Psoas muscle (tissue), 7 donors: ENCODE measurements at regions not wholly inside any gene's neighbourhood (a gene's known extent, or its start where the extent isn't known, plus 50 kb on each side); places are given as distances from the start of the nearest gene placed in this dataset.

ENCODE experiments used
- ATAC-seq, 4 donors: fragments of 200-7000 bp; cut with Tn5 transposase; one replicate each; pipeline ENCODE4 v1.9.1; 2020; ENCODE audit warnings: moderate library complexity in 3 of 4, mild to moderate bottlenecking in 2 of 4
- DNase-seq, 2 donors: peaks; one replicate each; pipeline ENCODE4 v3.0.0-alpha.2; 2020
- H3K27ac ChIP-seq: fragments of 200-600 bp; one replicate; pipeline ENCODE4 v1.8.0; 2022
- H3K27me3 ChIP-seq, 3 donors: fragments of 200-600 bp in 1 of 3; one replicate each; pipeline versions ENCODE4 v1.6.1 to v1.8.0; 2013 to 2022; ENCODE audit warnings: low read length in 2 of 3, mild to moderate bottlenecking in 2 of 3, moderate library complexity in 1 of 3; ENCODE audit not compliant: insufficient read depth in 3 of 3
- H3K36me3 ChIP-seq, 2 donors: fragments of 200-600 bp in 1 of 2; one replicate each; pipeline versions ENCODE4 v1.6.1 to v1.8.0; 2013 to 2022; ENCODE audit warnings: low read depth in 1 of 2, mild to moderate bottlenecking in 1 of 2, moderate library complexity in 1 of 2; ENCODE audit not compliant: insufficient read depth in 1 of 2
- H3K4me1 ChIP-seq: fragments of 200-600 bp; one replicate; pipeline ENCODE4 v1.8.0; 2022
- H3K4me3 ChIP-seq: fragments of 200-600 bp; one replicate; pipeline ENCODE4 v1.8.0; 2022; ENCODE audit warnings: mild to moderate bottlenecking
- H3K9me3 ChIP-seq: fragments of 200-600 bp; one replicate; pipeline ENCODE4 v1.8.0; 2022
- WGBS, 3 donors: extraction: QIAGEN DNeasy Blood & Tissue Kit; methylation state at CpG; one replicate each; pipeline versions ENCODE4 v1.1.6 to v1.1.7; 2013; 5-methylcytosine and 5-hydroxymethylcytosine counted together
- intact Hi-C, 2 donors: fragments of 100-400 bp; cut with DNase I; formaldehyde crosslinking; loops; one replicate each; pipeline versions ENCODE4 v1.11.0 to v1.14.2; 2022
- TF ChIP-seq, protein P1 (sequence below): fragments of 200-600 bp; IDR thresholded peaks from one replicate; pipeline ENCODE4 v1.8.0; 2022; ENCODE audit warnings: antibody characterized with exemption
- donor health status: healthy with polysubstance abuse.
- donor health status: DM: no; HTN: no; CAD: no; lungs with moderate emphysema.
- donor health status: Bipolar disorder and iron deficiency.
- donor health status: healthy.
- donor health status: DM: yes; HTN: yes; CAD: no.
- donor health status: DM: no; HTN: no; CAD: no.
- donor health status: DM: yes; HTN: yes; CAD: no.

GRCh38 chr17:70352834-70353233 lies 183.5 kb downstream of the KCNJ2 start:
- Histone ChIP-seq H3K27ac (no peak overlapping the region), H3K4me3 (no peak overlapping the region), H3K36me3 (no peaks in the 10 kb centered on the region), H3K9me3 (no peaks in the 10 kb centered on the region), H3K4me1 (no peaks in the 10 kb centered on the region), H3K27me3 (no peaks in the 10 kb centered on the region)
- intact Hi-C loops: no loop called here
- no peak for DNase-seq
- WGBS, 3 donors: 90 to 94% (median 93%) methylated on average over 3 of the region's 3 CpGs
- TF ChIP-seq, protein P1, sequence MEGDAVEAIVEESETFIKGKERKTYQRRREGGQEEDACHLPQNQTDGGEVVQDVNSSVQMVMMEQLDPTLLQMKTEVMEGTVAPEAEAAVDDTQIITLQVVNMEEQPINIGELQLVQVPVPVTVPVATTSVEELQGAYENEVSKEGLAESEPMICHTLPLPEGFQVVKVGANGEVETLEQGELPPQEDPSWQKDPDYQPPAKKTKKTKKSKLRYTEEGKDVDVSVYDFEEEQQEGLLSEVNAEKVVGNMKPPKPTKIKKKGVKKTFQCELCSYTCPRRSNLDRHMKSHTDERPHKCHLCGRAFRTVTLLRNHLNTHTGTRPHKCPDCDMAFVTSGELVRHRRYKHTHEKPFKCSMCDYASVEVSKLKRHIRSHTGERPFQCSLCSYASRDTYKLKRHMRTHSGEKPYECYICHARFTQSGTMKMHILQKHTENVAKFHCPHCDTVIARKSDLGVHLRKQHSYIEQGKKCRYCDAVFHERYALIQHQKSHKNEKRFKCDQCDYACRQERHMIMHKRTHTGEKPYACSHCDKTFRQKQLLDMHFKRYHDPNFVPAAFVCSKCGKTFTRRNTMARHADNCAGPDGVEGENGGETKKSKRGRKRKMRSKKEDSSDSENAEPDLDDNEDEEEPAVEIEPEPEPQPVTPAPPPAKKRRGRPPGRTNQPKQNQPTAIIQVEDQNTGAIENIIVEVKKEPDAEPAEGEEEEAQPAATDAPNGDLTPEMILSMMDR: no peak
- ATAC-seq: no peak

GRCh38 chr17:70353408-70354092 lies 184.2 kb downstream of the KCNJ2 start:
- DNase-seq (no peak), ATAC-seq (no peak)
- 81 to 85% (median 84%) methylated on average over 2 of the region's 2 CpGs for WGBS, 3 donors
- Histone ChIP-seq H3K4me1 (no peaks in the 10 kb centered on the region), H3K4me3 (no peak overlapping the region), H3K36me3 (no peaks in the 10 kb centered on the region), H3K27ac (no peak overlapping the region), H3K9me3 (no peaks in the 10 kb centered on the region), H3K27me3 (no peaks in the 10 kb centered on the region)
- TF ChIP-seq, protein P1: no peak
- intact Hi-C loops: no loop called here

DNA sequence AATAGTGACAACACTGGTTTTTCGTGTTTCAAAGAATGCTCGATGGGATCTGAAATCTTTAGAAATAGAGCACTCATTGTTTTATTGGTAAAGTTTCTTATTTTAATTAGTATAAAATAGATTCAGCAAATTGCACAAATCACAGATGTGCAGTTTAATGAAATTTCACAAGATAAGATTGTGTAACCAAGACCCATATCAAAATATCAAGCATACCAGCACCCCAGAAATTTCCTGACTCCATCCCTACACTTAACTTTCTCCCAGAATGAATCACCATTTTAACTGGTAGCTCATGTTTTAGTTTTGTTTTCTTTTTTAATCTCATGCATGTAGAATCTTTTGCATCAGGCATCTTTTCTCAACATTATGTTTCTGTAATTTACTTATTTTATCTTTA lies 185.9 kb downstream of the KCNJ2 start:
- Histone ChIP-seq H3K4me3 (no peak overlapping the region), H3K27ac (no peak overlapping the region), H3K4me1 (no peaks in the 10 kb centered on the region), H3K9me3 (no peaks in the 10 kb centered on the region), H3K27me3 (no peaks in the 10 kb centered on the region), H3K36me3 (no peaks in the 10 kb centered on the region)
- TF ChIP-seq, protein P1: no peak
- 78 to 90% (median 84%) methylated on average over 2 of the region's 2 CpGs for WGBS, 3 donors
- ATAC-seq (no peak), DNase-seq (no peak)
- intact Hi-C loops: no loop called here

- TF ChIP-seq, protein P1: no peak
- H3K27ac ChIP-seq: no peak overlapping the region
- no peaks in the 10 kb centered on the region for H3K9me3 ChIP-seq
- DNase-seq (no peak), ATAC-seq (no peak)
- intact Hi-C loops: no loop called here
- H3K36me3 ChIP-seq: no peaks in the 10 kb centered on the region
- no peak overlapping the region for H3K4me3 ChIP-seq
- H3K27me3 ChIP-seq: no peaks in the 10 kb centered on the region
- no peaks in the 10 kb centered on the region for H3K4me1 ChIP-seq
- 89 to 95% (median 90%) methylated on average over 5 of the region's 5 CpGs for WGBS, 3 donors
Measured at GRCh38 chr17:70357190-70357589, 187.9 kb downstream of the KCNJ2 start.

DNA sequence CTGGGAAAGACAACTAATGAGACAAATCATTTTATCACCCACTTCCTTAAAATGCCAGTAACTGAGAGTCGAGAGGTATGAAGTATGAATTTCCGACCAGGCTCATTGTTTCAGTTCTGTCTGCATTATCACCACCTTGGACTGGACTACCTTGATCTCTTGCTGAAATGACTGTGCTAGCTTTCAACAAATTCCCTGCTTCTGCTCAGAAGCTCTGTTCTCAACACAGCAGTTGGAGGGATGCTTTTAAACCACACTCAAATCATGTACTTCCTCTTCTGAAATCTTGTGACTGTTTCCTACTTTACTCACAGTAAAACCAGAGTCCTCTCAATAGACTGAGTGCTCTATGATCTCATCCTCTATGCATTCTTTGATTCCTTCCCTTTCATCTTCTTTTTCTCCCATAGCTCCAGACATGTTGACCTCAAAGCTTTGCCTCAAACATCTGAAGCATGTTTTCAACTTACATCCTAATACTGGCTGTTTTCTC lies 195.8 kb downstream of the KCNJ2 start:
- DNase-seq (no peak), ATAC-seq (no peak)
- Histone ChIP-seq H3K27ac (no peak overlapping the region), H3K27me3 (no peaks in the 10 kb centered on the region), H3K9me3 (no peaks in the 10 kb centered on the region), H3K4me3 (no peak overlapping the region), H3K36me3 (no peaks in the 10 kb centered on the region), H3K4me1 (no peaks in the 10 kb centered on the region)
- TF ChIP-seq, protein P1: no peak
- WGBS, 3 donors: 28 to 83% (median 29%) methylated on average over 2 of the region's 2 CpGs
- intact Hi-C loops: no loop called here
